ENCODE measurements at regions not wholly inside any gene's neighbourhood (a gene's known extent, or its start where the extent isn't known, plus 50 kb on each side); places are given as distances from the start of the nearest gene placed in this dataset.
"Not testable (repeated sequence)": the region's sequence is repeated elsewhere in the genome, so short reads cannot be mapped to it uniquely, and the experiment has no call there.

DNA sequence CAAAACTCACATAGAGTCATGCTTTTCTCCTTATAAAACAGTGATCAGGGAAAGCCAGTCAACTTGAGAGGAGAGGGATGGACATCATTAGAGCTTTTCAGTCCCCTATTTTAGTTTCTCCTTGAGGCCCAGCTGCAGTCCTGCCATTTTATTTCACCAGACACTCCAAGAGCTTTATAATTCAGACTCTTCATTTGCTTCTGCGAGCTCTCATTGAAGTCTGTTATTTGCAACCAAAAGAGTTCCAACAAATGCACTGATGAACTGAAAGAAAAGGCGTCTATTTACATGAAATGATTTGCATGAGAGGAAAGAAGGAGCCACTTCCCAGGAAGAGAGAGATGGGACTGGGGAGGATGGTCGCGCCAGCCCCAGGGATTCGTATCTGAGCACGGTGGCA, 86.8 kb downstream of the NDUFA12 start:
- H3K9me3 ChIP-seq, result no peaks in the 10 kb centered on the region
- 88% methylated on average over 5 of the region's 6 CpGs for WGBS (ENCODE audit: insufficient coverage, low coverage, low lambda C conversion rate, missing lambda C conversion rate)
- DNase-seq, result no peak
- no peaks in the 10 kb centered on the region for H3K36me3 ChIP-seq
- no peak for ATAC-seq
- no peaks in the 10 kb centered on the region for H3K4me1 ChIP-seq
- intact Hi-C loops (cut with DNase I), result loop anchor here in 1 of 2 donors (10.0 kb wide), 1 partner anchor 772 kb away; the partner anchor contains the start of gene PLXNC1
- H3K4me3 ChIP-seq, result no peak overlapping the region
- H3K27me3 ChIP-seq, result no peaks in the 10 kb centered on the region
- H3K27ac ChIP-seq, result no peak overlapping the region
- TF ChIP-seq, protein P1, sequence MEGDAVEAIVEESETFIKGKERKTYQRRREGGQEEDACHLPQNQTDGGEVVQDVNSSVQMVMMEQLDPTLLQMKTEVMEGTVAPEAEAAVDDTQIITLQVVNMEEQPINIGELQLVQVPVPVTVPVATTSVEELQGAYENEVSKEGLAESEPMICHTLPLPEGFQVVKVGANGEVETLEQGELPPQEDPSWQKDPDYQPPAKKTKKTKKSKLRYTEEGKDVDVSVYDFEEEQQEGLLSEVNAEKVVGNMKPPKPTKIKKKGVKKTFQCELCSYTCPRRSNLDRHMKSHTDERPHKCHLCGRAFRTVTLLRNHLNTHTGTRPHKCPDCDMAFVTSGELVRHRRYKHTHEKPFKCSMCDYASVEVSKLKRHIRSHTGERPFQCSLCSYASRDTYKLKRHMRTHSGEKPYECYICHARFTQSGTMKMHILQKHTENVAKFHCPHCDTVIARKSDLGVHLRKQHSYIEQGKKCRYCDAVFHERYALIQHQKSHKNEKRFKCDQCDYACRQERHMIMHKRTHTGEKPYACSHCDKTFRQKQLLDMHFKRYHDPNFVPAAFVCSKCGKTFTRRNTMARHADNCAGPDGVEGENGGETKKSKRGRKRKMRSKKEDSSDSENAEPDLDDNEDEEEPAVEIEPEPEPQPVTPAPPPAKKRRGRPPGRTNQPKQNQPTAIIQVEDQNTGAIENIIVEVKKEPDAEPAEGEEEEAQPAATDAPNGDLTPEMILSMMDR (IDR thresholded peaks at IDR 0.05), result no peak
- TF ChIP-seq POLR2A (IDR thresholded peaks at IDR 0.05), result no peak

DNA sequence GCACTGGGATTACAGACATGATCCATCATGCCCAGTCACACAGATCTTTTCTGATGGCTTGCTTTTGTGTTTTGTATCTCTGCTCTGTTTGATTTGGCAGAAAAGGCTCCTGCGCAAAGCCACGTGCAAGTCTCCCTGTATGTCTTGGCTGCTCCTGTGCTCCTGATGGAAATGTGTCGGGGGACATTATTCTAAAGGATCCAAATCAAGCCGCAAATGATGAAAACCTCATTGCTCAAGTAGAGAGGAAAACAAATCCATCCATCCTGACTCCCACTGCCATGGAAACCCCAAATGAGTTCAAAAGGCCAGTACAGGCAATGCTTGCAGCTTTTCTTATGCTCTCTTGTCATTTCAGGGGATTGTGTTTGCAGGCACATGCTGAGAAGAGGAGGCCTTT, 93.8 kb downstream of the NDUFA12 start:
- intact Hi-C loops (cut with DNase I), result loop anchor here in 1 of 2 donors (10.0 kb wide), 1 partner anchor 765 kb away; the partner anchor contains the start of gene PLXNC1
- TF ChIP-seq, protein P1 (IDR thresholded peaks at IDR 0.05), result no peak
- TF ChIP-seq POLR2A (IDR thresholded peaks at IDR 0.05), result no peak
- DNase-seq, result no peak

DNA sequence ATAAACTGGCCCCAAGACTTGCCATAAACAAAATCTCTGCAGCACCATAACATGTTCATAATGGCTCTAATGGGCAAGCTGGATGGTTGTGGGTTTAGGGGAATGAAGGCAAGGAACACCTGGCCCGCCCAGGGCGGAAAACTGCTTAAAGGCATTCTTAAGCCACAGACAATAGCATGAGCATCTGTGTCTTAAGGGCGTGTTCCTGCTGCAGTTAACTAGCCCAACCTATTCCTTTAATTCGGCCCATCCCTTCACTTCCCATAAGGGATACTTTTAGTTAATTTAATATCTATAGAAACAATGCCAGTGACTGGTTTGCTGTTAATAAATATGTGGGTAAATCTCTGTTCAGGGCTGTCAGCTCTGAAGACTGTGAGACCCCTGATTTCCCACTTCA, 97.7 kb downstream of the NDUFA12 start:
- H3K4me3 ChIP-seq; H3K4me1 ChIP-seq; intact Hi-C loops (cut with DNase I); H3K27ac ChIP-seq; H3K9me3 ChIP-seq; ATAC-seq; H3K27me3 ChIP-seq; H3K36me3 ChIP-seq; DNase-seq: not testable (repeated sequence)
- 84% methylated on average over 2 of the region's 4 CpGs for WGBS (ENCODE audit: insufficient coverage, low coverage, low lambda C conversion rate, missing lambda C conversion rate)

More for the DNA sequence above, 93.8 kb downstream of the NDUFA12 start:
- Histone ChIP-seq H3K36me3 (no peaks in the 10 kb centered on the region), H3K27ac (no peak overlapping the region), H3K27me3 (no peaks in the 10 kb centered on the region), H3K4me3 (no peak overlapping the region), H3K4me1 (no peaks in the 10 kb centered on the region), H3K9me3 (no peaks in the 10 kb centered on the region)
- 69% methylated on average over 4 of the region's 4 CpGs for whole genome bisulfite sequencing (ENCODE audit: insufficient coverage, low coverage, low lambda C conversion rate, missing lambda C conversion rate)
- ATAC-seq, result no peak

DNA sequence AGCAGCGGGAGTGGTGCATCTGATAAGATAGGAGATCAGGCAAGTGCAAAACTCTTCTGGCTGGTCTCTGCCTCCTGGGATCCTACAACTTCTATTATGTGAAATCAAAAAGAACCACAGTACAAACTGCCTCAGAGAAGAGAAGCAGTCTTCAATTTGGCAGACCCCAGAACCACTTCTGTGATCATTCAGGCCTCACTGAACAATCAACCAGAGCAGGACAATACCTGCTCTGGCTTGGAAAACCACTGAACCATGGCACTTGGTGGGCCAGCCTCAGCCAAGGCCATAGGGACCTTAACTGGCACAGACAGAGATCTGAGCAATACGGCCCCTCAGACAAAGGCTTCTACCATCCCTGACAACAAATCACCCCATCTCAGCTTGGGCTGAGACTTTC, 103.0 kb downstream of the NDUFA12 start:
- intact Hi-C loops (cut with DNase I), result no loop called here
- TF ChIP-seq, protein P1 (IDR thresholded peaks at IDR 0.05), result no peak
- no peak for TF ChIP-seq POLR2A (IDR thresholded peaks at IDR 0.05)
- 83% methylated on average over 1 of the region's 2 CpGs for WGBS (ENCODE audit: insufficient coverage, low coverage, low lambda C conversion rate, missing lambda C conversion rate)

DNA sequence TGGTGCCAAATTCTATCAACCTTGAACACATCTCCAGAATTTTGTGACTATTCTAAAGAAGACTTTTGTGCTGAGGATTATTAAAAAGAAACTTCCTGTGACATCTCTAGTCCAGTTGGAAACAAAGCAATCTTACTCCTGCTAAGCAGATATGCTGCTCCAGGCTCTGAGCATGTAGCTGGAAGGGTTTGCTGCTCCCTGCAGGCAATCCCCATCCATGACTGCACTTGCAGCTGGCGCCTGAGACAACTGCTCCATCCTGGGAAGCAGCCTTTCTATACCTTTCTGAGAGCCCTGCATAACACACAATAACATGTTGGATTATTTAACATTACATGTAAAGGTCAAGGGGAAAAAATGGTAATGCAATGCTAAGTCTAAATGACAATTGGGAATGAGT, 105.1 kb downstream of the NDUFA12 start:
- H3K27me3 ChIP-seq, result no peaks in the 10 kb centered on the region
- DNase-seq, result no peak
- no peak overlapping the region for H3K4me3 ChIP-seq
- H3K27ac ChIP-seq, result no peak overlapping the region
- H3K9me3 ChIP-seq, result no peaks in the 10 kb centered on the region
- intact Hi-C loops (cut with DNase I), result no loop called here
- peak in 2 of 4 donors; percentile 48 to 51 for ATAC-seq
- H3K36me3 ChIP-seq, result no peaks in the 10 kb centered on the region
- 80% methylated on average over 1 of the region's 1 CpG for WGBS (ENCODE audit: insufficient coverage, low coverage, low lambda C conversion rate, missing lambda C conversion rate)
- TF ChIP-seq POLR2A (IDR thresholded peaks at IDR 0.05), result no peak
- TF ChIP-seq, protein P1 (IDR thresholded peaks at IDR 0.05), result peak in 3 of 4 donors; percentile 25 to 40 (median 32)
- no peaks in the 10 kb centered on the region for H3K4me1 ChIP-seq

More for the DNA sequence above, 103.0 kb downstream of the NDUFA12 start:
- ATAC-seq, result no peak
- Histone ChIP-seq H3K27me3 (no peaks in the 10 kb centered on the region), H3K36me3 (no peaks in the 10 kb centered on the region), H3K9me3 (no peaks in the 10 kb centered on the region), H3K4me3 (no peak overlapping the region), H3K27ac (no peak overlapping the region), H3K4me1 (no peaks in the 10 kb centered on the region)
- DNase-seq, result no peak
